CD8-positive, alpha-beta memory T cell (primary cell): ENCODE measurements at regions not wholly inside any gene's neighbourhood (a gene's known extent, or its start where the extent isn't known, plus 50 kb on each side); places are given as distances from the start of the nearest gene placed in this dataset.
A peak's percentile ranks its signal among the peaks of the same experiment; 100 is the strongest.

Experiments used
- CTCF ChIA-PET: fragments of 350-600 bp; sonication (Branson Sonifier 250); formaldehyde crosslinking; loops from one replicate; lab custom pipeline; 2021; ENCODE audit warnings: antibody characterized with exemption; lab: Charles Lee
- POLR2A ChIA-PET: fragments of 350-600 bp; sonication (Branson Sonifier 250); formaldehyde crosslinking; loops from one replicate; lab custom pipeline; 2021; ENCODE audit warnings: antibody characterized with exemption; lab: Charles Lee
- DNase-seq, 5 donors: peaks; one replicate each; pipeline versions ENCODE4 v3.0.0 to v3.0.0-alpha.2; 2020 to 2022; ENCODE audit warnings: mixed read lengths in 1 of 5
- H3K27ac ChIP-seq: one replicate; pipeline ENCODE4 v1.7.0; 2013; ENCODE audit warnings: low read depth, mild to moderate bottlenecking, low read length, moderate library complexity
- H3K27me3 ChIP-seq: 2 replicates; pipeline ENCODE4 v1.7.0; 2013; ENCODE audit warnings: low read length, mild to moderate bottlenecking; ENCODE audit not compliant: insufficient read depth, poor library complexity, severe bottlenecking
- H3K36me3 ChIP-seq: 2 replicates; pipeline ENCODE4 v1.7.0; 2013; ENCODE audit warnings: mild to moderate bottlenecking, low read length, moderate library complexity; ENCODE audit not compliant: insufficient read depth
- H3K4me1 ChIP-seq: 2 replicates; pipeline ENCODE4 v1.7.0; 2013; ENCODE audit warnings: mild to moderate bottlenecking, low read length, moderate library complexity; ENCODE audit not compliant: insufficient read depth
- H3K4me3 ChIP-seq: 2 replicates; pipeline ENCODE4 v1.7.0; 2013; ENCODE audit warnings: mild to moderate bottlenecking, low read length
- H3K9me3 ChIP-seq: 2 replicates; pipeline ENCODE4 v1.7.0; 2013; ENCODE audit warnings: mild to moderate bottlenecking, low read length
- H3K27ac Mint-ChIP-seq, 8 donors: one replicate each; pipeline ENCODE4 v1.8.0; 2020 to 2021; ENCODE audit warnings: mixed read lengths in 8 of 8, mild to moderate bottlenecking in 6 of 8, inconsistent platforms in 3 of 8, moderate library complexity in 3 of 8
- H3K27me3 Mint-ChIP-seq, 2 donors: one replicate each; pipeline ENCODE4 v1.8.0; 2020 to 2021; ENCODE audit warnings: mixed read lengths in 2 of 2, mild to moderate bottlenecking in 1 of 2, moderate library complexity in 1 of 2
- H3K36me3 Mint-ChIP-seq, 3 donors: one replicate each; pipeline ENCODE4 v1.8.0; 2020 to 2021; ENCODE audit warnings: mixed read lengths in 3 of 3, inconsistent platforms in 1 of 3, mild to moderate bottlenecking in 1 of 3
- H3K4me1 Mint-ChIP-seq, 3 donors: one replicate each; pipeline ENCODE4 v1.8.0; 2020 to 2021; ENCODE audit warnings: mixed read lengths in 3 of 3, inconsistent platforms in 1 of 3, mild to moderate bottlenecking in 1 of 3
- H3K4me3 Mint-ChIP-seq, 7 donors: one replicate each; pipeline ENCODE4 v1.8.0; 2020 to 2021; ENCODE audit warnings: mixed read lengths in 7 of 7, mild to moderate bottlenecking in 6 of 7, moderate library complexity in 4 of 7, inconsistent platforms in 2 of 7
- H3K9me3 Mint-ChIP-seq, 5 donors: one replicate each; pipeline ENCODE4 v1.8.0; 2020 to 2022; ENCODE audit warnings: mixed read lengths in 5 of 5, mild to moderate bottlenecking in 3 of 5, moderate library complexity in 2 of 5, inconsistent platforms in 1 of 5

GRCh38 chr6:25065666-25066065, 129.9 kb upstream of the RIPOR2 start:
- peaks cover 2 to 6% (median 2%) of the 10 kb centered on the region in 3 donors for H3K4me1 Mint-ChIP-seq
- no peak overlapping the region for H3K27ac ChIP-seq
- H3K9me3 ChIP-seq, result no peaks in the 10 kb centered on the region
- H3K27me3 ChIP-seq, result no peaks in the 10 kb centered on the region
- no peaks in the 10 kb centered on the region for H3K27me3 Mint-ChIP-seq
- H3K36me3 Mint-ChIP-seq, result no peaks in the 10 kb centered on the region
- H3K4me1 ChIP-seq, result no peaks in the 10 kb centered on the region
- DNase-seq, result no peak
- no peaks in the 10 kb centered on the region for H3K36me3 ChIP-seq
- no peak overlapping the region for H3K4me3 Mint-ChIP-seq
- ChIA-PET CTCF (interaction anchor here (1.5 kb wide), 1 partner anchor 39 kb away, joined by 12 read pairs; no protein-coding TSS in a partner anchor), POLR2A (no interaction called here)
- H3K27ac Mint-ChIP-seq, result no peak overlapping the region
- H3K4me3 ChIP-seq, result no peak overlapping the region
- peaks cover 0 to 4% (median 0%) of the 10 kb centered on the region in 5 donors for H3K9me3 Mint-ChIP-seq

GRCh38 chr6:25066593-25066992, 130.8 kb upstream of the RIPOR2 start:
- ChIA-PET POLR2A (no interaction called here), CTCF (interaction anchor here (1.1 to 3.3 kb wide), 3 partner anchors 24 to 75 kb away, joined by 3 to 12 read pairs (median 7); no protein-coding TSS in a partner anchor)
- no peak overlapping the region for H3K4me3 ChIP-seq
- H3K27me3 ChIP-seq, result no peaks in the 10 kb centered on the region
- peaks cover 5 to 9% (median 5%) of the 10 kb centered on the region in 3 donors for H3K4me1 Mint-ChIP-seq
- peaks cover 0 to 5% (median 0%) of the 10 kb centered on the region in 5 donors for H3K9me3 Mint-ChIP-seq
- no peak overlapping the region for H3K27ac ChIP-seq
- H3K36me3 ChIP-seq, result no peaks in the 10 kb centered on the region
- H3K4me3 Mint-ChIP-seq, result no peak overlapping the region
- H3K4me1 ChIP-seq, result no peaks in the 10 kb centered on the region
- no peaks in the 10 kb centered on the region for H3K27me3 Mint-ChIP-seq
- no peak overlapping the region for H3K27ac Mint-ChIP-seq
- DNase-seq, result no peak
- no peaks in the 10 kb centered on the region for H3K36me3 Mint-ChIP-seq
- no peaks in the 10 kb centered on the region for H3K9me3 ChIP-seq

GRCh38 chr6:25068866-25069265, 133.1 kb upstream of the RIPOR2 start:
- no peak overlapping the region for H3K27ac Mint-ChIP-seq
- Histone ChIP-seq H3K27me3 (no peaks in the 10 kb centered on the region), H3K9me3 (no peaks in the 10 kb centered on the region), H3K27ac (no peak overlapping the region), H3K4me1 (no peaks in the 10 kb centered on the region), H3K4me3 (no peak overlapping the region), H3K36me3 (no peaks in the 10 kb centered on the region)
- peaks cover 0 to 5% (median 0%) of the 10 kb centered on the region in 5 donors for H3K9me3 Mint-ChIP-seq
- ChIA-PET POLR2A (no interaction called here), CTCF (interaction anchor here (2.9 to 3.3 kb wide), 2 partner anchors 26 to 41 kb away, joined by 7 to 12 read pairs; no protein-coding TSS in a partner anchor)
- H3K4me3 Mint-ChIP-seq, result no peak overlapping the region
- peaks cover 5 to 9% (median 5%) of the 10 kb centered on the region in 3 donors for H3K4me1 Mint-ChIP-seq
- H3K27me3 Mint-ChIP-seq, result no peaks in the 10 kb centered on the region
- no peak for DNase-seq
- H3K36me3 Mint-ChIP-seq, result no peaks in the 10 kb centered on the region

GRCh38 chr6:25070547-25071366, 135.0 kb upstream of the RIPOR2 start:
- Mint-ChIP-seq H3K27me3 (no peaks in the 10 kb centered on the region), H3K4me1 (peaks cover 5 to 9% (median 5%) of the 10 kb centered on the region in 3 donors), H3K27ac (peak overlapping the region in 7 of 8 donors; percentile 52 to 89 (median 81)), H3K36me3 (no peaks in the 10 kb centered on the region), H3K9me3 (peaks cover 0 to 5% (median 0%) of the 10 kb centered on the region in 5 donors), H3K4me3 (peak overlapping the region in 6 of 7 donors; percentile 50 to 86 (median 74))
- Histone ChIP-seq H3K4me1 (no peaks in the 10 kb centered on the region), H3K9me3 (no peaks in the 10 kb centered on the region), H3K27ac (no peak overlapping the region), H3K36me3 (no peaks in the 10 kb centered on the region), H3K4me3 (no peak overlapping the region), H3K27me3 (no peaks in the 10 kb centered on the region)
- ChIA-PET POLR2A (interaction anchor here (1.0 to 1.7 kb wide), 2 partner anchors 32 to 44 kb away, joined by 3 to 21 read pairs; no protein-coding TSS in a partner anchor), CTCF (interaction anchor here (0.7 to 2.0 kb wide), 41 partner anchors 8 to 488 kb away, joined by 3 to 78 read pairs (median 4); no protein-coding TSS in a partner anchor)
- DNase-seq, result peak; percentile 70 to 87 (median 79)

- Mint-ChIP-seq H3K4me1 (no peaks in the 10 kb centered on the region), H3K27ac (no peak overlapping the region), H3K9me3 (no peaks in the 10 kb centered on the region), H3K36me3 (peaks cover 0 to 18% (median 6%) of the 10 kb centered on the region in 3 donors), H3K27me3 (no peaks in the 10 kb centered on the region), H3K4me3 (no peak overlapping the region)
- Histone ChIP-seq H3K36me3 (no peaks in the 10 kb centered on the region), H3K27me3 (no peaks in the 10 kb centered on the region), H3K27ac (no peak overlapping the region), H3K4me1 (no peaks in the 10 kb centered on the region), H3K4me3 (no peak overlapping the region), H3K9me3 (no peaks in the 10 kb centered on the region)
- DNase-seq, result no peak
- CTCF ChIA-PET, result interaction anchor here (0.8 to 1.5 kb wide), 2 partner anchors 51 kb away, joined by 3 to 5 read pairs; no protein-coding TSS in a partner anchor
- POLR2A ChIA-PET, result no interaction called here
These were observed 142.4 kb upstream of the RIPOR2 start for GRCh38 chr6:25078141-25078540.

GRCh38 chr6:25083784-25084507, 148.2 kb upstream of the RIPOR2 start:
- CTCF ChIA-PET, result interaction anchor here (0.8 to 1.0 kb wide), 2 partner anchors 14 to 228 kb away, joined by 3 read pairs; no protein-coding TSS in a partner anchor

GRCh38 chr6:25084508-25084833, 148.7 kb upstream of the RIPOR2 start:
- Mint-ChIP-seq H3K4me3 (no peak overlapping the region), H3K9me3 (no peaks in the 10 kb centered on the region), H3K27me3 (no peaks in the 10 kb centered on the region), H3K36me3 (peaks cover 0 to 32% (median 10%) of the 10 kb centered on the region in 3 donors), H3K27ac (peak overlapping the region in 1 of 8 donors; percentile 62), H3K4me1 (peaks cover 0 to 11% (median 8%) of the 10 kb centered on the region in 3 donors)
- ChIA-PET CTCF (interaction anchor here (0.8 to 1.1 kb wide), 3 partner anchors 14 to 228 kb away, joined by 3 read pairs; no protein-coding TSS in a partner anchor), POLR2A (no interaction called here)
- Histone ChIP-seq H3K27ac (no peak overlapping the region), H3K4me3 (no peak overlapping the region), H3K4me1 (peaks cover 25% of the 10 kb centered on the region), H3K36me3 (peaks cover 8% of the 10 kb centered on the region), H3K27me3 (no peaks in the 10 kb centered on the region), H3K9me3 (no peaks in the 10 kb centered on the region)
- DNase-seq, result no peak

More at GRCh38 chr6:25083784-25084507, 148.2 kb upstream of the RIPOR2 start:
- H3K4me1 Mint-ChIP-seq, result peaks cover 0 to 11% (median 3%) of the 10 kb centered on the region in 3 donors
- H3K27ac ChIP-seq, result no peak overlapping the region
- peaks cover 0 to 27% (median 10%) of the 10 kb centered on the region in 3 donors for H3K36me3 Mint-ChIP-seq
- H3K27me3 Mint-ChIP-seq, result no peaks in the 10 kb centered on the region
- H3K27ac Mint-ChIP-seq, result peak overlapping the region in 2 of 8 donors; percentile 8 to 62
- no peak for DNase-seq
- H3K36me3 ChIP-seq, result peaks cover 8% of the 10 kb centered on the region
- H3K27me3 ChIP-seq, result no peaks in the 10 kb centered on the region
- no peaks in the 10 kb centered on the region for H3K9me3 ChIP-seq
- H3K9me3 Mint-ChIP-seq, result no peaks in the 10 kb centered on the region
- H3K4me1 ChIP-seq, result peaks cover 25% of the 10 kb centered on the region
- POLR2A ChIA-PET, result no interaction called here
- no peak overlapping the region for H3K4me3 Mint-ChIP-seq
- no peak overlapping the region for H3K4me3 ChIP-seq
